Left ventricle myocardium inferior (tissue), 1 donor: ENCODE measurements at regions not wholly inside any gene's neighbourhood (a gene's known extent, or its start where the extent isn't known, plus 50 kb on each side); places are given as distances from the start of the nearest gene placed in this dataset.

Experiments used
- DNase-seq: peaks from one replicate; pipeline ENCODE4 v3.0.0-alpha.2; 2020
- H3K27ac ChIP-seq: fragments of 200-600 bp; replicated peaks from 2 replicates; pipeline ENCODE4 v1.8.0; 2021
- H3K27me3 ChIP-seq: fragments of 200-600 bp; 2 replicates; pipeline ENCODE4 v1.8.0; 2021; ENCODE audit warnings: low read depth
- H3K36me3 ChIP-seq: fragments of 200-600 bp; 2 replicates; pipeline ENCODE4 v1.8.0; 2021
- H3K4me1 ChIP-seq: fragments of 200-600 bp; 2 replicates; pipeline ENCODE4 v1.8.0; 2021
- H3K4me3 ChIP-seq: fragments of 200-600 bp; 2 replicates; pipeline ENCODE4 v1.8.0; 2021; ENCODE audit warnings: mild to moderate bottlenecking, moderate library complexity
- H3K9me3 ChIP-seq: fragments of 200-600 bp; replicated peaks from 2 replicates; pipeline ENCODE4 v1.8.0; 2021
- CTCF ChIP-seq: fragments of 200-600 bp; IDR thresholded peaks from 2 replicates; pipeline ENCODE4 v1.8.0; 2021; ENCODE audit warnings: antibody characterized with exemption, mild to moderate bottlenecking, borderline replicate concordance
- intact Hi-C: fragments of 100-400 bp; cut with micrococcal nuclease; formaldehyde crosslinking; loops from one replicate; pipeline ENCODE4 v1.11.0; 2022
- donor health status: DM: no; HTN: yes; CAD: no; lungs with severe emphysema.

DNA sequence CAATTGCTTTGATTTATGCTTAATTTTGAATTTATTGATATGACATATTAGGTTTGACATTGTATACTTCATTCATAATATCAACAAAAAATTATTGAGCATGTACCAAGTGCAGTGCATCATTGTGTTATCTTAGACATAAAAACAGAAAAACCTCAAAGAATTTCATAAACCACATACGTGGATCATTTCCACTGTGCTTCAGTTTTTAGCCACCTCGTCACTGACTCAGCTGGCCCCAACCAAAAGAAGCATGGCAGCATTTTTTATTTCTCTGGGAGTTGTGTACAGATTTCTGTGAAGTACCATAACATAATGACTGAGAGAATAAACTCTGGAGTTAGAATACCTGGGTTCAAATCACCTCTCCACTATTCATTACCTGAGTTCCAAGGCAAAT, 95.6 kb upstream of the C1orf87 start:
- Histone ChIP-seq H3K4me1 (no peaks in the 10 kb centered on the region), H3K9me3 (no peaks in the 10 kb centered on the region), H3K27me3 (no peaks in the 10 kb centered on the region), H3K27ac (no peak overlapping the region), H3K36me3 (no peaks in the 10 kb centered on the region), H3K4me3 (no peak overlapping the region)
- TF ChIP-seq CTCF, result no peak
- DNase-seq, result no peak
- intact Hi-C loops, result no loop called here

GRCh38 chr1:60162936-60163335, 89.4 kb upstream of the C1orf87 start:
- H3K36me3 ChIP-seq, result no peaks in the 10 kb centered on the region
- intact Hi-C loops, result no loop called here

DNA sequence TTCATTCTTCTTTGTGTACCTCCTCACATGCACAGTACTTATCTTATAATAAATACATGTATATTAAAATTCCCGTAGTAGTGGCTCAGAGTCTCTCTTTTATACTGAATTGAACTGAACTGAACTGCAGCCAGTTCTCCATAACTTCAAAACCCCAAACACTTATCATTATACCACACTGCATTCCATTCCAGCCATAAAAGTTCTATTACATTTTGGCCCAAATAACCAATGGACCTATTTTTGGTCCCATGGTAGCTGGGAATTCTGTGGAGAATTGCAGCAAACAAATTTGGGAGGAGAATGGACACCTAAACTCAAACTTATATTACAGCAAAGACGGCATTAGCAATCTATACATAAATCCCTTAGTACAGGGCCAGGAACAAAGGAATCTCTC, 86.6 kb upstream of the C1orf87 start:
- Histone ChIP-seq H3K4me1 (no peaks in the 10 kb centered on the region), H3K9me3 (no peaks in the 10 kb centered on the region), H3K4me3 (no peak overlapping the region), H3K36me3 (no peaks in the 10 kb centered on the region), H3K27ac (no peak overlapping the region), H3K27me3 (peaks cover 6% of the 10 kb centered on the region)
- no peak for DNase-seq
- intact Hi-C loops, result no loop called here
- no peak for TF ChIP-seq CTCF

More at GRCh38 chr1:60162936-60163335, 89.4 kb upstream of the C1orf87 start:
- no peak for TF ChIP-seq CTCF
- H3K27ac ChIP-seq, result no peak overlapping the region
- H3K4me1 ChIP-seq, result no peaks in the 10 kb centered on the region
- DNase-seq, result no peak
- H3K4me3 ChIP-seq, result no peak overlapping the region
- H3K27me3 ChIP-seq, result peaks cover 6% of the 10 kb centered on the region
- H3K9me3 ChIP-seq, result no peaks in the 10 kb centered on the region

DNA sequence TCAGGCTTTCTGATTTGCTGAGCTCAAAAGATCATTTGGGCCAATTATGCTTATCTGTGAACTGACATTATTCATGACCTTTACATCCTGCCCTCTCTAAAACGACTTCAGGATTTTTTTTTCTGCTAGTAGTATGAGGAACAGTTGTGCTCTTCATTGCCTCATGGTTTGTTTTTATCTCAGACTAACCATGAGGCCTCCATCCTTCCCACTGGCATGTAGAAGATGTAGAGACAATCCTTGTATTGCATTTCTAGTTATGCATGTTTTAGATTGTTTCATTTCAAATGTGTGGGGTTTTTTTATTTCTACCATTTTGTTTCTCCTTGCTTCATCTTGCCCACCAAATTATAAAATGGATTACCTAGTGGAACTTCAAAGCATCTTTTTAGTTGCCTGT, 82.8 kb upstream of the C1orf87 start:
- DNase-seq, result no peak
- H3K36me3 ChIP-seq, result no peaks in the 10 kb centered on the region
- H3K9me3 ChIP-seq, result no peaks in the 10 kb centered on the region
- no peak overlapping the region for H3K27ac ChIP-seq
- no peak for TF ChIP-seq CTCF
- no peaks in the 10 kb centered on the region for H3K4me1 ChIP-seq
- intact Hi-C loops, result no loop called here
- H3K27me3 ChIP-seq, result no peaks in the 10 kb centered on the region
- H3K4me3 ChIP-seq, result no peak overlapping the region

DNA sequence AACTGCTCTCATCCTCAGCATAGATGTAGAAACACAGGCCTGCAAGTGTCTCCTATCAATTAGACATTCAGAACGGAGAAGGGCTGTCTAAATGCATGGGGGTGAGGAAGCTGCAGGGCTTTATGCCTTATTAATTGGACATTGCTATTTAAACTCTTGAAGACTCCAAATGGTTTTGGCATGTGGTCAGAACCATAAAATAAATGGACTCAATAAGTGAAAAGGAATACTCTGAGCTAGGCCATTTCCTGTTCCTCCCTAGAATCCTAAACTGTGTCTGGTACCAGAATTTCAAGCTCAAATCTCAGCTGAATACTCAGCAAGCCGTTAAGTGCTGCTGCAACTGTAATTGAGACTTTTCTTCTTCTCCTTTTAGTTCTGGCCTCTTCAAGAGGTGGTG, 80.4 kb upstream of the C1orf87 start:
- TF ChIP-seq CTCF, result no peak
- Histone ChIP-seq H3K4me3 (no peak overlapping the region), H3K4me1 (peaks cover 5% of the 10 kb centered on the region), H3K27ac (no peak overlapping the region), H3K9me3 (no peaks in the 10 kb centered on the region), H3K27me3 (no peaks in the 10 kb centered on the region), H3K36me3 (no peaks in the 10 kb centered on the region)
- DNase-seq, result no peak
- intact Hi-C loops, result no loop called here

DNA sequence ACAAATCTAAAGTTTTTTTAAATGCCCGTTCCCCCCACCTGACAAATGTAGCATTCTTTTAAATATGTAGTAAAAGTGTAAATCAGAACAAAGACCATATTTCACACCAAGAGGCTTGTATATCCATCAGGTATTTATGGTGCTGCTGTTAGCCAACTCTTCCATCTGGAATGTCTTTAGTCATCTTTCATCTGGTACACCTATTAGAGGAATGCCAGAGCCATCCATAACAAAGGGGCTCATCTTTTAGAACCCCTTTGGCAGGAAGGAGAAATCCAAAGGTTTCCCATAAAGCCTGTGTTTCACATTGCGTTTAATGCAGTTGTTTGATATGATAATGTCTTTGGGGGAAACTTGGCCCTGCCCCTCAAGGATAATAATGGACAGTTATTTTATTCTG, 79.3 kb upstream of the C1orf87 start:
- intact Hi-C loops, result no loop called here
- TF ChIP-seq CTCF, result no peak
- no peaks in the 10 kb centered on the region for H3K9me3 ChIP-seq

More for the DNA sequence above, 79.3 kb upstream of the C1orf87 start:
- Histone ChIP-seq H3K27me3 (no peaks in the 10 kb centered on the region), H3K4me3 (no peak overlapping the region), H3K27ac (no peak overlapping the region), H3K4me1 (peaks cover 7% of the 10 kb centered on the region), H3K36me3 (no peaks in the 10 kb centered on the region)
- DNase-seq, result no peak
